Spleen (tissue), 7 donors: ENCODE measurements at regions not wholly inside any gene's neighbourhood (a gene's known extent, or its start where the extent isn't known, plus 50 kb on each side); places are given as distances from the start of the nearest gene placed in this dataset.

Source experiments
- CTCF ChIP-seq, 11 experiments: fragments of 200-600 bp in 7 of 11; fragments of 450-650 bp in 4 of 11; sonication (generic) in 4 of 11; IDR thresholded peaks in 8 of 11; conservative IDR thresholded peaks in 3 of 11; 1 replicate in 7 of 11; 2 replicates in 4 of 11; pipeline versions ENCODE4 v1.4.0 to v1.8.0; 2016 to 2021; ENCODE audit warnings: antibody characterized with exemption in 11 of 11, inconsistent platforms in 4 of 11, mild to moderate bottlenecking in 1 of 11
- POLR2A ChIP-seq, 3 donors: fragments of 450-650 bp; IDR thresholded peaks; one replicate each; pipeline ENCODE4 v1.5.1; 2017; ENCODE audit warnings: antibody characterized with exemption in 3 of 3, mild to moderate bottlenecking in 1 of 3
- donor health status: DM: no; HTN: no; CAD: no; lungs with moderate emphysema.
- donor health status: DM: no; HTN: no; CAD: no.
- donor health status: DM: no; HTN: no; CAD: no.

- no peak for TF ChIP-seq CTCF (IDR thresholded peaks at IDR 0.05 in 8 of 11, conservative IDR thresholded peaks at IDR 0.05 in 3 of 11)
- no peak for TF ChIP-seq POLR2A (IDR thresholded peaks at IDR 0.05)
Measured at GRCh38 chr2:154978244-154978643, 279.7 kb downstream of the KCNJ3 start.
